HG03571 (cell line): ENCODE measurements at regions not wholly inside any gene's neighbourhood (a gene's known extent, or its start where the extent isn't known, plus 50 kb on each side); places are given as distances from the start of the nearest gene placed in this dataset.
"Not testable (repeated sequence)": the region's sequence is repeated elsewhere in the genome, so short reads cannot be mapped to it uniquely, and the experiment has no call there.

ENCODE experiments used
- ATAC-seq: cut with Tn5 transposase; IDR thresholded peaks from one replicate; pipeline ENCODE4 v1.9.1; 2021; ENCODE audit not compliant: unreplicated experiment

DNA sequence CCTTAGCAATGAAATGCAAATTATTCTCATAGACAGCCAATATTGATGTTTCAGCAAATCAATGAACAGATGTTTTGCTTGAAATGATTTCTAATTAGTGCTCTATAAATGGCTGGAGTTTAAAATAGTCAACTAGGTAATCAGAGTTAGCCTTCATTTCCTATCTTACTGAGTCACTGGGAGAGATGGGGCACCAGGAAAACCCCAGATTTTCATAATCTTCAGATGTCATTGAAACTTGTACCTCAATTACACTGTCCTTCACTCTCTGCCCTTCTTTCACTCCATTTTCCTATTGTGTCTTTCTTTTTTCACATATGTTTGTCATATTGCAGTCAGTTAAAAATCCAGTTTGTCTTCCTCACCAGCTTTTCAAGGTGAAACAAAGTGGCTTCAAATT is 92.7 kb downstream of the C12orf75 start:
- no peak for ATAC-seq

DNA sequence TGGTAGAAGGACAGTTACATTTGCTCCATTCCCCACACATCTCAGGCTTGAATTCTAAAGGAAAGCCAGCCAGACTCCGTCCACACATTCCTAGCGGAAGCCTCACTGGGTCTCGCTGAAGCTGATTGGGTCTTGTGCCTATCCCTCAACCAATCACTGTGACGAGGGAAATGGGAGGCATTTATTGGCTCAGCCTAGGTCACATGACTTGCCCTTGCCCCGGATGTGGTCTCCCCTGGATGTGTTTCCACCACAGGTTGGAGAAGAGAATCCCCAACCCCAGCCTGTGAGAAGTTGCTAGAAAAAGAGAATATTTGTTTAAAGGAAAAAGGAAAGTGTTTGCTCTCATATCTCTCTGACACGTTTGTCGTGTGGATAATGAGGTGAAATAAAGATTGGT is 93.4 kb downstream of the C12orf75 start:
- ATAC-seq = no peak

DNA sequence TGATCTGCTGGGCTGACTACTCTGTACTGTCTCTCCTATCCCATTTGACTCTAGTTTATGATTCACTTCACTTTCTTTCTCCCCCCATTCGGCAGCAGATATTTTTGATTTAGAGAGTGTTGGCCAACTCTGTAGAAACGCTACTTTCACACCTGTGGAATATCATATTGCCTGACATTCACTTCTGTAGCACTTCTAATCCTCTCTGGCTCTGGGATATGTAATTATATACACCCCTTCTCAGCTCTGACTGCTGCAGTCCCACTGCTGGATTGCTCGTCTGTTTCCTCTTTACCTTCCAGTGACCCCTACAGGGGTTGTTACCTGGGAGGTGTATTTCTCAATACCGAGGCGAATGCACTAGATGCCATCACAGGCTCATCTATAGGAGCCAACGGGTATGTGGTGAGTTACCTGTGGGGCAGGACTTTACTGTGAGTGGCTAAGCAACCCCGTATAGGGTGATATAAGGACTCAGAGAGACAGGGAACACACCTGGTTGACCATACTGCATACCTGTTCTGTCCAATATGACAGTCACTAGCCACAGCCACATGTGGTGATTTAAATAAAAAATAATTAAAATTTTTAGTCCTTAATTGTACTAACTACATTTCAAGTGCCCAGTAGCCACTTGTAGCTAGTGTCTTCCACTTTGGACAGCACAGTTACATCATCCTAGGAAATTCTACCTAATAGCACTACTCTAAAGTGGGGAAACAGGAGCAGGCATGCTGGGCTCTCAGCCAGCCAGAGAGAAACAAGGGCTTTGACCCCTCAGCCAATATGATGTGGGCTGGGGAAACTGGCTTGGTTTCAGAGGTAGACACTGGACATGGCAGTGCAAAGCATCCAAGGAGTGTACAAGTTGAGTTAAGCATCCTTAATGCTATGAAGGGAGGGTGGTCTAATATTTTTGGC is 95.0 kb downstream of the C12orf75 start:
- no peak for ATAC-seq

DNA sequence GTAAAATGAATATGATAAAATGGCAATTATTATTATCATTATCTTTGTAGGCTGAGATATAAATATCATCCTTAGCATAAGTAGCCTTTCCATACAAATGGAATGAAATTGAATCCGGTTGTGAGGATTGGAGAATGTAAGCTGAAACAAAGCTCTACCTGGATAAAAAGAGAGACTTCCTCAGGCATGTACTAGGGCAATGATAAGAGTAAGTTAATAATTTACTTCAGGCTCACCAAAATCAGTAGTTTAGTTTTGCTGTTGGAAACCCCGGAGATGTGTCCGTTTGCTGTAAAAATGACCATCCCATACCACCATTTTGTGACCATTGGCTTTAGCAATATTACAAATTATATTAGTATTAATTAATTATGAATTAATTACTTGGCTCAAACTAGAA is 96.3 kb downstream of the C12orf75 start:
- ATAC-seq = no peak

DNA sequence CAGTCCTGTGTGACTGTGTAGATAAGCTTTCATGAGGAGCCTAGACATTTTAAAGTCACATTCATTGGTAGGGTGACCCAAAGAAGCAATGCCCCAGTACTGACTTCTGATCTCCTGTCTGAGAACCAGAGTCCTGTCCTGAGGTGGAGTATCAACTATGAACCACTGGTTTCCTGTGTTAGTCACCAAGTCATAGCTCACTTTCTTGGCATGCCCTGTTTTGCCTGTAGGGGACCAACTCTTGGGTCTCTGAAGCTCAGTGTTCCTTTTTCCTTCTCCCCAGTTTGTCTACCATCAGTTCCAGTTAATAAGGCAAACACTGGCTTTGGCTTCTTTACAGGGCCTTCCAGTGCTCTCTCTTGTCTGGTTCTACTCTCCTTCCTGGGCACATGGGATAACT is 97.4 kb downstream of the C12orf75 start:
- ATAC-seq = no peak

DNA sequence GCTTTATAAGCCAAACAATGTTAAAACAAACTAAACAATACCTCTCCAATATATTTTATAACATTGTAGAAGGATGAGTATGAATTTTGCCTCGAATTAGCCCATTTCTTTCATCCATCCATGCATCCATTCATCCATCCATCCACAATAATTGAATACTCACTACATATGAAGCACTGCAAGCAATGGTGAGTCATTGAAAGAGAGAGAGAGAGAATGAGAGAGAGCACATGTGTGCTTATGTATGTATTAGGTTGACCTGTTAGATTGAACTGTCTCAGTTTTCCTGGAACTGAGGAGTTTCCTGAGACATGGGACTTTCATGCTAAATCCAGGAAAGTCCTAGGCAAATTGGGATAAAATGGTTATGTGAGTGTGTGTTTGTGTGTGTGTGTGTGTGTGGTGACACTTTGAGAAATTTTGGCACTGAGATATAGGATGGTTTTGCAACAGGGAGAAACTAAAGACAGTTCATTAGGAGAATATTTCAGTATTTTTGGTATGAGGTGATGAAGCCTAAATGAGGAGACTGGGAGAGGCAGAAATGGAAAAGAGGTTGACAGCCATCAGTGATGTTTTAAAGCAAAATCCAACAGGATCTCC is 98.4 kb downstream of the C12orf75 start:
- ATAC-seq = no peak

DNA sequence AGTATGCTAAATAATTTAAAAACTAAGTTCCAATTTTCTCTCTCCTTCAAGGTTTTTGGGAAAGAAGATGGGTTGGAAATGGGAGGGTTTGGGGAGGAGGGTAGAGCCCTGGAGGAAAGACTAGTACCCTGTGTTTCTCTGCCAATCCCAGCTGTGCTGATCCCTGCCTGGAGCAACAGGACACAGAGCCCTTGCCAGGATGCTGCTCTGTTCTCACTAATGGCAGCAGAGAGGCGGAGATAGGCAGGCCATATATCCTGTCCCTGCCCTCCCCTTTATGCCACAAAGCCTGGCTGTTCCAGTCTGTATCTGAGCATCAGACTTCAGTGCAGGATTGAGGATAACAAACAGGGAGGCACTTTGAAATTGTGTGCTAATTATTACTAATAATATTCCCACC is 99.0 kb downstream of the C12orf75 start:
- ATAC-seq = no peak

DNA sequence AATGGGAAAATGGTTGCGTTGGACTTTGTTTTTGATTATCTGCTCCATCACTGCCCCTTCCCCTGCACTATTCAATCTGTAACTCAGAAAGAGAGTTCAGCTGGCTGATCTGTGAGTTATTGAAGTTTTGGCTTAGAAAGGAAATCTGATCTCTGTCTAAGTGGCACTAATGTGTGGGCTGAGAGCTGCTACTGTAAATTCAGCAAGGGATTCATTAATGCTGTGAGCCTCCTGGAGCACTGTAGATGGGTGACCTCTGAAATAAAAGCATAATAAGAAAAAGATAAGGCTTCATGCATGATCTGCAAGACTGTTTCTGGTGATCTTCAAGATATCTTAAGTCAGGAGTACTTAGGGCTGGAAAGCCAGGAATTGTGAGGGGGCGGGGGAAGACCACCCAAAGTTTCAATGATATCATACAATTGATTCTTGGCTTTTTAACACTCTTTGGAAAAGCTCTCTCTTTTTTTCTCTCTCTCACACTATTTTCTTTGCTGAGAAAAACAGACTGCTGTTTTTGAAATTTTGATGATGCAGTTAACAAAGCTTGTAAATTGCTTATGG is 101.1 kb downstream of the C12orf75 start:
- ATAC-seq = no peak

DNA sequence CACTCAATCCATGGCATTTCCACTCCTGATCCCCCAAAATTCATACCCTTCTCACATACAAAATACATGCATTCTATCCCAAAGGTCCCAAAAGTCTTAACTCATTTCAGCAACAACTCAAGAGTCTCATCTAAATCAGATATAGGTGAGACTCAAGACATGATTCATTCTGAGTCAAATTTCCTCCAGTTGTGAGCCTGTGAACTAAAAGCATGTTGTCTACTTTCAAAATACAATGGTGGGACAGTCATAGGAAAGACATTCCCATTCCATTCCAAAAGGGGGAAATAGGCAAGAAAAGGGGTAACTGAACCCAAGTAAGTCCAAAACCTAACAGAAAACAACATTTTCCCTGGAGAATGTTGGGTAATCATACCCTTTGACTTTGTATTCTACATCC is 103.3 kb downstream of the C12orf75 start:
- ATAC-seq = no peak

DNA sequence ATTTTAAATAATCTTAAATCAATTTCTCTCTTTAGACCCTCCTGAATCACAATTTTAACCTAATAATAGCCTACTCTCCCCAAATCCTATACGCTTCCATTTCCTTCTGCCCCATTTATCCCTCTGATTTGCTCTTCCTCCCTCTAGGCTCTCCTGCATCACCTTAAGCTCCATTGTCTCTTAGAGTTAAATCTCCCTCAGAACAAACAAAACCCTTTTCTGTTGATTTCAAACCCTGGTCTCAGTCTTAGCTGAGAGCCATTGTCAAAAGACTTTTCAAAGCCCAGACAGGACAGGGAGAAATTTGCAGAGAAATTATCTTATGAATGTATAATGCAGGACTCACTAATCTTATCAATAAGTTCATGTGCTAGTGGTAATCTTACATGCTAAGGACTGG is 106.1 kb downstream of the C12orf75 start:
- no peak for ATAC-seq

DNA sequence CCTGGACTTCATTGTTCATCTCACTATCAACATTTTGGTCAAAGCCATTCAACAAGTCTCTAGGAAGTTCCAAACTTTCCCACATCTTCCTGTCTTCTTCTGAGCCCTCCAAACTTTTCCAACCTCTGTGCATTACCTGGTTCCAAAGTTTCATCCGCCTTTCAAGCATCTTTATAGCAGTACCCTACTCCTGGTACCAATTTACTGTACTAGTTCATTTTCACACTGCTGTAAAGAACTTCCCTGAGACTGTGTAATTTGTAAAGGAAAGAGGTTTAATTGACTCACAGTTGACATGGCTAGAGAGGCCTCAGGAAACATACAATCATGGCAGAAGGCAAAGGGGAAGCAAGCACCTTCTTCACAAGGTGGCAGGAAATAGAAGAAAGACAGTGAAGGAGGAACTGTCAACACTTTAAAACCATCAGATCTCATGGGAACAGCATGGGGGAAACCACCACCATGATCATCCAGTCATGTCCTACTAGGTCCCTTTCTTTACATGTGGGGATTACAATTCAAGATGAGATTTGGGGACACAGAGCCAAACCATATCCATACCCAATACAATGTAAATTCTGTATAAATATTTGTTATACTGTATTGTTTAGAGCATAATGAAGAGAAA is 109.7 kb downstream of the C12orf75 start:
- ATAC-seq = no peak

DNA sequence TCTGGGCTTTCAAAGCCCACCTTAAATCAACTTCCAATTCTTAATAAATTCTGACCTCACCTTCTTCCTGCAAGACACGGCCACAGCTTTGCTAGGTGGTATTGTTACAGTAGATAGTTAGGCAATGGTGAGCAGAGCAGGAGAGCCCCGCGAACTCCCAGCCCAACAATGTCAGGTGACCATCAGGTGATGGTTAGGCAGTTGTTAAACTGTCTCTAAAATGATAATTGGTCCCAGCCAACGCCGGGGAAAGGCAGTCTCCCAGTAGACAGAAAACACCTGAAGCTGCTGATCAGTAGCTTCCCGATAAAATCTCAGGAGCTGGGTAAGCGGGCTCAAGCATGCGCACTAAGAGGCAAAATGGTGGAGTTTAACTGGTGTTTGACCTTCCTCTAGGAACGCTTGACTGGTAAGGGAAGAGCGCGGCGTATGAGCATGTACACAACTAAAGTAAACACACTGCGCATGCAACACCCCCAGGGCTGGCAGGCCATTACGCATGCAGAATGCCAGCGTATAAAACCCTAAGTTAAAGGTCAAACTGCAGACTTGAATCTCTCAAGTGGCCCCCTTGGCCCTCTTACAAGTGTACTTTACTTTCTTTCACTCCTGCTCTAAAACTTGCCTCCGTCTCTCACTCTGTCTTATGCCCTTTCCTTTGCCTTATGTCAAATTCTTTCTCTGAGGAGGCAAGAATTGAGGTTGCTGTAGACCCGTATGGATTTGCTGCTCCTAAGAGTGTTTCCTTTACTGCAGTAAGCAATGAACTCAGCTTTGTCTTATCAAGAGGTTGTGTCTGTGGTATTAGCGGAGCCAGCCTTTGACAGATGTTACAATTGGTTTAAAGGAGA is 113.5 kb downstream of the C12orf75 start:
- no peak for ATAC-seq

DNA sequence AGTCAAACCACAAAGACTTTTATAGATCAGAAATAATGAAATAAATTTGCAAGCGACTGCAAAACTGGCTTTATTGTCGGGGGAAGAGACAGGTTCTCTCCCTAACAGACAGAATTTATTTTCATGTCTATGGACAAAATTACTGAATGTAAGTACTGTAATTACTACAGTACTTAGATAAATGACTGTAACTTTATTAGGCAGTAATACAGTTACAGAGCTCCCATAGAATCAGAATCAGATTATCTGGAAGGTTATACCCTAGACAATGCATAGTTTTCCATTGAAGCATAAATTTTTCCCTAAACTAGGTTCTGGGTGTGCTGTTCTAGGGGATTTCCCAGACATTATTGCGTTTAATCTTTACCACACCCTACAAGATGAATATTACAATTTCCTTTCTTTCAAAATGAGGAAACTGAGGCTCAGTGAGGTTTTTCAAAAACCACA is 114.2 kb downstream of the C12orf75 start:
- ATAC-seq = no peak

DNA sequence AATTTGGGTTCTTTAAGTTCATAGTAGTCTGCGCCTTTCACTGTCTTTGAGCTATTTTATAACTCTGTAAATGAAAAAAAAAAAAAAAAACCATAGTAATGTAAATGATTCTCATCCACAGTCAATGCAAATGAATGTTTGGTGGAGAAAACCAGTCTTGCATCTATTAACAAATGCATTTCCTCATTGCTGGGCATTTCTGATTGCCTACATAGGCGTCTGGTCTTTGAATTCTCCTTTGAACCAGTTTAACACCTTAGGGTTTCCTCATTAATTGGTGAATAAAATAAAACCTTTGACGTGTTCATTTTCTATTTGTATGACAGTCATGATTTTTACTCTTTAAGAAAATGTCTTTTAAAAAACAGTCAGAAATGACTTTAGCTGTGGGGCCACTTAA is 114.8 kb downstream of the C12orf75 start:
- ATAC-seq = no peak

DNA sequence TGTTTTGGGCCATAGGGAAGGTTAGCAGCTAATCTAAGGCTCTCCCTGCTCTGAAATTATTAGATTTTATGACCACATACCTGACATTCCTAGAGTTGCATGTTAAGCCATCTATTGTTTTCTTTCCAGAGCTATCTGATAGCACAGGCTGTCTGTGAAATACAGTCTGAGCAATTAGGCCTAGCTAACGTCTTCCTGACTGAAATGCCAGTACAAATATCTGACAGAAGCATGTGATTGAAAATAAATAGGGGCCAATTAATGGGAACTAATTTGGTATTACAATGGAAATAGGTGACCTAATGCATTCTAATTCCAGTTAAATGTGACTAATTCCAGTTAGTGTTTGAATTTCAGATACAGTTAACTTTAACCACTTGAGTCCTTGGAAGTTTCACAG is 115.2 kb downstream of the C12orf75 start:
- ATAC-seq = no peak

DNA sequence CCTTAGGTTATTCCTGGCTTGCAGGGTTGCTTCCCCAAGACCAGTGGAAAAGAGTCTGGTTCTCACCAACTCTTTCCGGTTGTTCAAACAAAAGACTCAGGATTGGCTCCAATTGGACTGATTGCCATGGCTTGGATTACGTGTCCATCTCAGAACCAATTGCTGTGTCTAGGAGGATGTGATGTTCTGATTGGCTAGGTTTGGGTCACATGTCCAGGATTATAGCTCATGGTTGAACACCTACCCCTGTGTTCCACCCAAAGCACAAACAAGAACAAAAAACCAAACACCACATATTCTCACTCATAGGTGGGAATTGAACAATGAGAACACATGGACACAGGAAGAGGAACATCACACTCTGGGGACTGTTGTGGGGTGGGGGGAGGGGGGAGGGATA is 116.0 kb downstream of the C12orf75 start:
- not testable (repeated sequence) for ATAC-seq

DNA sequence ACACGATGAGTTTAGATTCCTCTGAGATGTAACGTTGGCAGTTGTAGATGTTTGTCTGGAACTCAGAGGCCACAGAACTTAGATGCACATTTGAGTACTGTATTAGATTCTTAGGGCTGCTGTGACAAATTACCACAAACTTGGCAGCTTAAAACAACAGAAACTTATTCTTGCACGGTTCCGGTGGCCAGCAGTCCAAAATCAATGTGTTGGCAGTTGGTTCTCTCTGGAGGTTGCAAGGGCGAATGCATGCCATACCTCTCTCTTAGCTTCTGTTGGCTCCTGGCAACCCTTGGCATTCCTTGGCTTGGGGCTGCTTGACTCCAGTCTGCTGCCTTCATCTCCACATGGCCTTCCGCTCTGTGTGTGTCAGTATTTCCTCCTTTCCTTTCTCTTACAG is 118.9 kb downstream of the C12orf75 start:
- ATAC-seq = no peak

DNA sequence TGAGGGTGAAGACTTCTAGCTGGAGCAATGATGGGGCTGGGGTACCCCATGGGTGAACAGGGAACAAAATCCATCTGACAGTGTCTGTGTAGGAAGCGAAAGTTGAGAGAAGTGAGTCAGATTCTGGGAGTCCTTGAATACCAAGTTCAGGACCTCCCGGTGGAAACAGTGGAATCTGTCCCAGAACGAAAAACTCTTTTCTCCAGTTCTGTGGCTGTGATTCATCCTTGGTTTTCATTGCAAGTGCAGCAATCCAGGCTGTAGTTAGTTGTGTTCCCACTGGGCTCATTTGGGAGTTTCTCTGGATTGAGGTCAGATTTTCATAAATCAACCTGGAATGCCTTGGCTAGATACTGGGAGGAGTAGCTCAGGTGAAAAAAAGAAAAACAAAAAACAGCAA is 120.7 kb downstream of the C12orf75 start:
- no peak for ATAC-seq

DNA sequence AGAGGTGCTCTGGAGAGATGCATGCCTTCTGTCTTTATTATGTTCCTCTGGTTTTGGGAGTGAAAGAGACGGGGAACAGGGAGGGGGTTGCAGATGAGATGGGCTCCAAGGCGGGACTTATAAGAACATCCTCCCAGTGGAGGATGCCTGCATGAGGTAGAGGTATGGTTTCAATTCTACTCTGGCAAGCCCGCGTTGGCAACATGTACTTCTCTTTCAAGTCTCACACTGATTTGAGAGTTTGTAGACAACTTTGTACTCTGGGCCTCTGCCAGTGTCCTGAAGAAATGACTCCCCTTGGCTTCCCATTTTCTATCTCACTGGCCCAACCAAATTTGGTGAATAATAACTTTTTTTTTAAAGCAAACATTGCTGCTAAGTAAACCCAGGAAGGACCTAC is 121.3 kb downstream of the C12orf75 start:
- no peak for ATAC-seq

DNA sequence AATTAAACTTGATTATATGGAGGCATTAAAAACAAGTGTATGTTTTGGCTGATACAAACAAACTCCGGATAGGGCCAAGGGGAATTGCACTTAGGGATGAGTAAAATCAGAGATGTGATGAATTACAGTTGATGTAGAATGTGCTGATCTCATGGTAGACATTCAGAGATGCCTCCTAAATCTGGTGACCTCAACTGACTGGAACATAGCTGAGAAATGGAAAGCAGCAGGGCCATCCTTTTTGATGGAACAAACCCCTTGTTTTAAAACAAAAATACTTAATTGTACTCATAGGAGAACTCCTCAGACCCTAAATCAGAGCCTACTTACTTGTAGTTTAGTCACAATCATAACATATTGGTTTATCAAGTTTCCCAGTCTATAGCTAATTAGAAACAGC is 122.8 kb downstream of the C12orf75 start:
- no peak for ATAC-seq

DNA sequence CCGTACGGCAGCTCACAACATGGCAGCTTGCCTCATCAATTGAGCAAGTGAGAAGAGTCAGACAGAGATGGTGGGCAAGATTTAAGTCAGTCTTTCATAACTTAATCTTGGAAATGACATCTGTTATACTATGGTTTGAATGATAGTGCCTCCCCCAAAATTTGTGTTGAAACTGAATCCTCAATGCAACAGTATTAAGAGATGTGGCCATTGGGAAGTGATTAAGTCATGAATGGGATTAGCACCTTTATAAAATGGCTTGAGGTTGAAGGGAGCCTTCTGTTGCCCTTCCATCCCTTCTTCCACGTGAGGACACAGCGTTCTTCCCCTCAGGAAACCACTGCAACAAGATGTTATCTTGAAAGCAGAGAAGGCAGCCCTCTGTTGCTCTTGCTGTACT is 124.2 kb downstream of the C12orf75 start:
- no peak for ATAC-seq
